Vagina (tissue), 2 donors: ENCODE measurements at regions not wholly inside any gene's neighbourhood (a gene's known extent, or its start where the extent isn't known, plus 50 kb on each side); places are given as distances from the start of the nearest gene placed in this dataset.

Source experiments
- POLR2A ChIP-seq, 2 donors: fragments of 450-650 bp; IDR thresholded peaks; one replicate each; pipeline ENCODE4 v1.6.1; 2017; ENCODE audit warnings: antibody characterized with exemption in 2 of 2, mild to moderate bottlenecking in 2 of 2, moderate library complexity in 2 of 2
- POLR2AphosphoS5 ChIP-seq, 2 donors: sonication (generic); formaldehyde crosslinking; IDR thresholded peaks; one replicate each; pipeline ENCODE4 v1.9.0; 2017; ENCODE audit warnings: antibody characterized with exemption in 2 of 2, mild to moderate bottlenecking in 2 of 2, low read depth in 1 of 2; ENCODE audit not compliant: insufficient read depth in 1 of 2
- TF ChIP-seq, protein P1 (sequence below), 3 experiments: fragments of 450-650 bp in 2 of 3; fragments of 200-600 bp in 1 of 3; sonication (generic) in 1 of 3; IDR thresholded peaks; one replicate each; pipeline ENCODE4 v1.5.1; 2017 to 2019; ENCODE audit warnings: antibody characterized with exemption in 3 of 3, mild to moderate bottlenecking in 2 of 3, moderate library complexity in 2 of 3

DNA sequence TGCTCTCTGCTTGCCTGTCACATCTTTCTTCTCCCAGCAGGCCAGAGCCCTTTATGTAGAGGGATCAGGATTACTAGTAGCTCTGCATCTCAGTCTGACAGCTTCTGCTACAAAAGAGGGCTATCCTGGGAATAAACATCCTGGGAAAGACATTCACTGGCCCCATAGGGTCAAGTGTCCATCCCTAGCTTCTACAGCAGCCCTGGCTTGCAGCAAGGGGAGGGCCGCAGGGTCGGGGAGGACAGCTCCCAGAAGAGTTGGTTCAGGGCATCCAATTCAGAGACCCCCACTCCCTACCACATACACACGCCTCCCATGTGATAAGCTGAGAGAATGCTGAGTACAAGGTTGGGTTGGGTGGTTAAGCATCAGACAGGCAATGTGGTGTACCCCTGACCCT, 154.1 kb upstream of the PDE10A start:
- TF ChIP-seq, protein P1, sequence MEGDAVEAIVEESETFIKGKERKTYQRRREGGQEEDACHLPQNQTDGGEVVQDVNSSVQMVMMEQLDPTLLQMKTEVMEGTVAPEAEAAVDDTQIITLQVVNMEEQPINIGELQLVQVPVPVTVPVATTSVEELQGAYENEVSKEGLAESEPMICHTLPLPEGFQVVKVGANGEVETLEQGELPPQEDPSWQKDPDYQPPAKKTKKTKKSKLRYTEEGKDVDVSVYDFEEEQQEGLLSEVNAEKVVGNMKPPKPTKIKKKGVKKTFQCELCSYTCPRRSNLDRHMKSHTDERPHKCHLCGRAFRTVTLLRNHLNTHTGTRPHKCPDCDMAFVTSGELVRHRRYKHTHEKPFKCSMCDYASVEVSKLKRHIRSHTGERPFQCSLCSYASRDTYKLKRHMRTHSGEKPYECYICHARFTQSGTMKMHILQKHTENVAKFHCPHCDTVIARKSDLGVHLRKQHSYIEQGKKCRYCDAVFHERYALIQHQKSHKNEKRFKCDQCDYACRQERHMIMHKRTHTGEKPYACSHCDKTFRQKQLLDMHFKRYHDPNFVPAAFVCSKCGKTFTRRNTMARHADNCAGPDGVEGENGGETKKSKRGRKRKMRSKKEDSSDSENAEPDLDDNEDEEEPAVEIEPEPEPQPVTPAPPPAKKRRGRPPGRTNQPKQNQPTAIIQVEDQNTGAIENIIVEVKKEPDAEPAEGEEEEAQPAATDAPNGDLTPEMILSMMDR (IDR thresholded peaks at IDR 0.05), result no peak
- TF ChIP-seq POLR2AphosphoS5 (IDR thresholded peaks at IDR 0.05; ENCODE audit: insufficient read depth in 1 of 2, low read depth in 1 of 2) (no peak), POLR2A (IDR thresholded peaks at IDR 0.05) (no peak)
